OCI-LY7 (cell line): ENCODE measurements at regions not wholly inside any gene's neighbourhood (a gene's known extent, or its start where the extent isn't known, plus 50 kb on each side); places are given as distances from the start of the nearest gene placed in this dataset.

ENCODE experiments used
- BruUV-seq: library from RNA; stranded (reverse); fragments of 400-500 nt; replicated peaks from 2 replicates; lab custom pipeline; 2021; lab: Mats Ljungman, UMichigan
- CTCF ChIA-PET: fragments of 300-600 bp; sonication (Branson Sonifier 250); formaldehyde crosslinking; loops from one replicate; lab custom pipeline; 2022; ENCODE audit warnings: antibody characterized with exemption; ENCODE audit not compliant: unreplicated experiment; lab: Charles Lee
- POLR2A ChIA-PET: fragments of 300-600 bp; sonication (Branson Sonifier 250); formaldehyde crosslinking; loops from one replicate; lab custom pipeline; 2022; ENCODE audit warnings: antibody characterized with exemption; lab: Charles Lee
- DNase-seq: peaks from one replicate; pipeline ENCODE4 v3.0.0-alpha.2; 2015; ENCODE audit warnings: low spot score
- H2AFZ ChIP-seq: fragments of 200-600 bp; sonication (generic), shearing (Covaris generic); 2 replicates; pipeline ENCODE4 v1.6.1; 2014; ENCODE audit warnings: mild to moderate bottlenecking, antibody characterized with exemption, low read length, moderate library complexity
- H3K27ac ChIP-seq: fragments of 200-600 bp; sonication (generic); 2 replicates; pipeline ENCODE4 v1.5.1; 2014; ENCODE audit warnings: mixed run types, low read depth, mild to moderate bottlenecking, moderate library complexity, low read length, inconsistent platforms; ENCODE audit not compliant: poor library complexity, severe bottlenecking
- H3K36me3 ChIP-seq: fragments of 200-600 bp; sonication (generic); 2 replicates; pipeline ENCODE4 v1.6.1; 2014; ENCODE audit warnings: mild to moderate bottlenecking, antibody characterized with exemption, low read length, moderate library complexity, mixed read lengths; ENCODE audit not compliant: insufficient read depth
- H3K4me1 ChIP-seq: fragments of 200-600 bp; sonication (generic); 2 replicates; pipeline ENCODE4 v1.5.1; 2014; ENCODE audit warnings: mild to moderate bottlenecking, low read length; ENCODE audit not compliant: insufficient read depth, poor library complexity, severe bottlenecking
- H3K4me2 ChIP-seq: fragments of 200-600 bp; sonication (generic); 2 replicates; pipeline ENCODE4 v1.6.1; 2014; ENCODE audit warnings: mild to moderate bottlenecking, low read length
- H3K4me3 ChIP-seq: fragments of 200-600 bp; sonication (generic); 2 replicates; pipeline ENCODE4 v1.5.1; 2014; ENCODE audit warnings: mild to moderate bottlenecking, low read depth, low read length; ENCODE audit not compliant: poor library complexity, severe bottlenecking
- H3K79me2 ChIP-seq: fragments of 200-600 bp; sonication (generic); 2 replicates; pipeline ENCODE4 v1.6.1; 2016; ENCODE audit warnings: low read depth, mild to moderate bottlenecking, low read length, moderate library complexity, mixed read lengths; ENCODE audit not compliant: insufficient read depth
- H3K9me2 ChIP-seq: fragments of 200-600 bp; sonication (generic); 2 replicates; pipeline ENCODE4 v1.6.1; 2016; ENCODE audit warnings: mild to moderate bottlenecking, low read length, mixed read lengths; ENCODE audit not compliant: insufficient read depth
- H3K9me3 ChIP-seq: fragments of 200-600 bp; sonication (generic); 2 replicates; pipeline ENCODE4 v1.6.1; 2014; ENCODE audit warnings: mild to moderate bottlenecking, mixed run types, low read length, mixed read lengths
- H4K20me1 ChIP-seq: fragments of 200-600 bp; sonication (generic); 2 replicates; pipeline ENCODE4 v1.6.1; 2014; ENCODE audit warnings: mild to moderate bottlenecking, antibody characterized with exemption, low read length, moderate library complexity, mixed read lengths; ENCODE audit not compliant: insufficient read depth
- EZH2phosphoT487 ChIP-seq: fragments of 200-600 bp; sonication (generic); IDR thresholded peaks from 2 replicates; pipeline ENCODE4 v1.6.1; 2018; ENCODE audit warnings: low read depth, borderline replicate concordance, mild to moderate bottlenecking, mixed run types, antibody characterized with exemption, low read length, moderate library complexity, mixed read lengths
- intact Hi-C: fragments of 100-400 bp; cut with micrococcal nuclease; formaldehyde crosslinking; loops from one replicate; pipeline ENCODE4 v1.10.0; 2022; ENCODE audit not compliant: unreplicated experiment
- TF ChIP-seq, protein P1 (sequence below): fragments of 200-600 bp; sonication (generic); conservative IDR thresholded peaks from 2 replicates; pipeline ENCODE4 v1.5.1; 2014; ENCODE audit warnings: mild to moderate bottlenecking, antibody characterized with exemption, low read length, moderate library complexity, mixed read lengths

DNA sequence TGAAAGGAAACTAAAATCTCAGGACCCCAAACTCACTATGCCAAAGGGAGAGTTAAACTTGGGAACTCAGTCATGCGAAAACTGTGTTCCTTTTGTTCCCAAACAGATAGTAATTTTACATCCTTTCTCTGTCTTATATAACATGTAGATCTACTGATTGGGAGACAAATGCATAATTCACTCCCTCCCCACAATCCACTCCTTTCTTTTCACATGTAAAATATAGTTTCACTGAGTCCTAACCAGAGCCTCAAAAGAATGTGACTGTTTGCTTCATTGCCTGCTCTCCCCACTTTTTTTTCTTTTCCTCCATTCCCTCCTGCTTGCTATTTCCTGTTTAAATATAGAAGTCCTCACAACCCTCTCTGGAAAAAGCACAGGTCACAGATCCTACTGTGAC is 699.3 kb upstream of the ADGRL3 start:
- POLR2A ChIA-PET, result no interaction called here
- no peak for DNase-seq
- Histone ChIP-seq H4K20me1 (no peaks in the 10 kb centered on the region), H3K79me2 (no peaks in the 10 kb centered on the region), H3K9me3 (peaks cover 3% of the 10 kb centered on the region; the same call in 1 of the 2 replicates), H3K4me1 (no peaks in the 10 kb centered on the region), H2AFZ (no peak overlapping the region), H3K9me2 (no peaks in the 10 kb centered on the region), H3K27ac (no peak overlapping the region), H3K36me3 (no peaks in the 10 kb centered on the region), H3K4me3 (no peak overlapping the region), H3K4me2 (no peak overlapping the region)
- no TSS peak for BruUV-seq
- TF ChIP-seq EZH2phosphoT487, result no peak
- CTCF ChIA-PET, result no interaction called here
- intact Hi-C loops, result no loop called here

DNA sequence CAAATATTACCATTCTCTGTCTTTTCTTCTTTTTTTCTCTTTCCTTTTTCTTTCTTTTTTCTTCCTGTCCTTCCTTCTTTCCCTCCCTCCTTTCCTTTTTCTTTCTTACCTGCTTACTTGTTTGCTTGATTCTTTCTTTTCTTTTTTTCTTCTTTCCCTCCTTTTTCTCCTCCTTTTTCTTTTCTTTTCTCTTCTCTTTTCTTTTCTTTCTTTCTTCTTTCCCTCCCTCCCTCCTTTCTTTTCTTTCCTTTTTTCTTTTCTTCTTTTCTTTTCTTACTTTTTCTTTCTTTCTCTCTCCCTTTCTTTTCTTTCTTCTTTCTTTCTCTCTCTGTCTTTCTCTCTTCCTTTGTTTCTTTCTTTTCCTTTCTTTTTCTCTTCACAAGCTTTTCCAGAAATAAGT is 697.4 kb upstream of the ADGRL3 start:
- TF ChIP-seq EZH2phosphoT487, result no peak
- TF ChIP-seq, protein P1, sequence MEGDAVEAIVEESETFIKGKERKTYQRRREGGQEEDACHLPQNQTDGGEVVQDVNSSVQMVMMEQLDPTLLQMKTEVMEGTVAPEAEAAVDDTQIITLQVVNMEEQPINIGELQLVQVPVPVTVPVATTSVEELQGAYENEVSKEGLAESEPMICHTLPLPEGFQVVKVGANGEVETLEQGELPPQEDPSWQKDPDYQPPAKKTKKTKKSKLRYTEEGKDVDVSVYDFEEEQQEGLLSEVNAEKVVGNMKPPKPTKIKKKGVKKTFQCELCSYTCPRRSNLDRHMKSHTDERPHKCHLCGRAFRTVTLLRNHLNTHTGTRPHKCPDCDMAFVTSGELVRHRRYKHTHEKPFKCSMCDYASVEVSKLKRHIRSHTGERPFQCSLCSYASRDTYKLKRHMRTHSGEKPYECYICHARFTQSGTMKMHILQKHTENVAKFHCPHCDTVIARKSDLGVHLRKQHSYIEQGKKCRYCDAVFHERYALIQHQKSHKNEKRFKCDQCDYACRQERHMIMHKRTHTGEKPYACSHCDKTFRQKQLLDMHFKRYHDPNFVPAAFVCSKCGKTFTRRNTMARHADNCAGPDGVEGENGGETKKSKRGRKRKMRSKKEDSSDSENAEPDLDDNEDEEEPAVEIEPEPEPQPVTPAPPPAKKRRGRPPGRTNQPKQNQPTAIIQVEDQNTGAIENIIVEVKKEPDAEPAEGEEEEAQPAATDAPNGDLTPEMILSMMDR, result no peak
- H3K9me2 ChIP-seq, result no peaks in the 10 kb centered on the region
- H2AFZ ChIP-seq, result no peak overlapping the region
- no peaks in the 10 kb centered on the region for H3K36me3 ChIP-seq
- DNase-seq, result no peak
- H3K79me2 ChIP-seq, result no peaks in the 10 kb centered on the region
- intact Hi-C loops, result no loop called here
- no peak overlapping the region for H3K27ac ChIP-seq
- H4K20me1 ChIP-seq, result no peaks in the 10 kb centered on the region
- no TSS peak for BruUV-seq
- H3K4me1 ChIP-seq, result no peaks in the 10 kb centered on the region
- H3K9me3 ChIP-seq, result no peaks in the 10 kb centered on the region; the same call in 1 of the 2 replicates
- H3K4me3 ChIP-seq, result no peak overlapping the region
- H3K4me2 ChIP-seq, result no peak overlapping the region
- ChIA-PET CTCF (no interaction called here), POLR2A (interaction anchor here (0.9 kb wide), 1 partner anchor 10 kb away, joined by 3 read pairs; no protein-coding TSS in a partner anchor)

DNA sequence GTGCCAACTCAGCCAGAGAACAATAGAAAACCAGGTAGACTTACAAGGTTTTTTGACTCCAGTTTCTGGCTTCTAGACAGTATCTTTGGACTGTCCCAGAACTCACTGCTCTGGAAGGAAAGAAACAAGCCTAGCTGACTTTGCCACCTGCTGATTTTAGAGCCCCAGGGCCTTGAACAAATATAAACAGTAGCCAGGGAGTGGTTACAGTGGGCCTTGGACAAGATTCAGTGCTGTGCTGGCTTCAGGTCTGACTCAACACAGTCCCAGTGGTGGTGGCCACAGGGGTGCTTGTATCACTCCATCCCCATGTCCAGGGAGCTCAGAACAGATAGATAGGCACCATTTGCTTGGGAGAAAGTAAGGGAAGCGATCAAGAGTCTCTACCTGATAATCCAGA is 694.1 kb upstream of the ADGRL3 start:
- Histone ChIP-seq H3K9me3 (no peaks in the 10 kb centered on the region), H3K4me3 (no peak overlapping the region), H4K20me1 (no peaks in the 10 kb centered on the region), H3K4me1 (no peaks in the 10 kb centered on the region), H3K27ac (no peak overlapping the region), H3K36me3 (no peaks in the 10 kb centered on the region), H3K4me2 (no peak overlapping the region), H3K9me2 (no peaks in the 10 kb centered on the region), H3K79me2 (no peaks in the 10 kb centered on the region), H2AFZ (no peak overlapping the region)
- intact Hi-C loops, result no loop called here
- ChIA-PET CTCF (no interaction called here), POLR2A (no interaction called here)
- TF ChIP-seq, protein P1, result no peak
- TF ChIP-seq EZH2phosphoT487, result no peak
- DNase-seq, result no peak
- no TSS peak for BruUV-seq
